ENCODE measurements at regions not wholly inside any gene's neighbourhood (a gene's known extent, or its start where the extent isn't known, plus 50 kb on each side); places are given as distances from the start of the nearest gene placed in this dataset.
A peak's percentile ranks its signal among the peaks of the same experiment; 100 is the strongest.

GRCh38 chr7:66864294-66864693 is 56.7 kb upstream of the TMEM248 start:
- no peak overlapping the region for H3K4me3 ChIP-seq (replicated peaks; ENCODE audit: low read depth, low read length)
- TF ChIP-seq CTCF (IDR thresholded peaks at IDR 0.05; ENCODE audit: low read length, missing control alignments) = no peak
- DNase-seq (ENCODE audit: low read depth) = no peak

- TF ChIP-seq CTCF (IDR thresholded peaks at IDR 0.05; ENCODE audit: low read length, missing control alignments) = no peak
- no peak for DNase-seq (ENCODE audit: low read depth)
- no peak overlapping the region for H3K4me3 ChIP-seq (replicated peaks; ENCODE audit: low read depth, low read length)
Measured at GRCh38 chr7:66865290-66865864, 55.6 kb upstream of the TMEM248 start.

- no peak for TF ChIP-seq CTCF (IDR thresholded peaks at IDR 0.05; ENCODE audit: low read length, missing control alignments)
- no peak for DNase-seq (ENCODE audit: low read depth)
- H3K4me3 ChIP-seq (replicated peaks; ENCODE audit: low read depth, low read length) = no peak overlapping the region
Measured at GRCh38 chr7:66867198-66867790, 53.7 kb upstream of the TMEM248 start.

GRCh38 chr7:66869660-66870450 is 51.2 kb upstream of the TMEM248 start:
- DNase-seq (ENCODE audit: low read depth) = no peak
- no peak overlapping the region for H3K4me3 ChIP-seq (replicated peaks; ENCODE audit: low read depth, low read length)
- no peak for TF ChIP-seq CTCF (IDR thresholded peaks at IDR 0.05; ENCODE audit: low read length, missing control alignments)

GRCh38 chr7:66871076-66871475 is 49.9 kb upstream of the TMEM248 start:
- DNase-seq (ENCODE audit: low read depth) = peak; percentile 42
- H3K4me3 ChIP-seq (replicated peaks; ENCODE audit: low read depth, low read length) = no peak overlapping the region
- no peak for TF ChIP-seq CTCF (IDR thresholded peaks at IDR 0.05; ENCODE audit: low read length, missing control alignments)

Data from fibroblast of pulmonary artery (primary cell).